IMR-90 (cell line): ENCODE measurements at regions not wholly inside any gene's neighbourhood (a gene's known extent, or its start where the extent isn't known, plus 50 kb on each side); places are given as distances from the start of the nearest gene placed in this dataset.

ENCODE experiments used
- ATAC-seq: fragments of 200-7000 bp; cut with Tn5 transposase; 2 replicates; pipeline ENCODE4 v1.9.1; 2020; ENCODE audit warnings: low read depth, mild to moderate bottlenecking, moderate library complexity
- BruUV-seq: library from RNA; stranded (reverse); fragments of 400-500 nt; replicated peaks from 2 replicates; lab custom pipeline; 2021; lab: Mats Ljungman, UMichigan
- CTCF ChIA-PET: fragments of 300-600 bp; formaldehyde crosslinking; extraction: SDS; loops from one replicate; lab custom pipeline; 2021; ENCODE audit warnings: antibody characterized with exemption; lab: Yijun Ruan, JAX
- POLR2A ChIA-PET: fragments of 300-600 bp; sonication (Branson Sonifier 250); formaldehyde crosslinking; loops from one replicate; lab custom pipeline; 2022; ENCODE audit warnings: antibody characterized with exemption; ENCODE audit not compliant: unreplicated experiment; lab: Charles Lee
- DNase-seq: peaks from one replicate; pipeline ENCODE4 v3.0.0; 2013
- H2AFZ ChIP-seq: replicated peaks from 2 replicates; pipeline ENCODE3; 2013; ENCODE audit warnings: low read length, mild to moderate bottlenecking; ENCODE audit not compliant: poor library complexity
- H2AK5ac ChIP-seq: 2 replicates; pipeline ENCODE4 v1.6.1; 2013; ENCODE audit warnings: low read depth, low read length, inconsistent platforms
- H2AK9ac ChIP-seq: replicated peaks from 2 replicates; pipeline ENCODE3; 2013; ENCODE audit warnings: mild to moderate bottlenecking, low read depth, low read length, moderate library complexity; ENCODE audit not compliant: poor library complexity
- H2BK120ac ChIP-seq: 2 replicates; pipeline ENCODE4 v1.6.1; 2013; ENCODE audit warnings: low read depth, low read length, inconsistent platforms
- H2BK15ac ChIP-seq: 3 replicates; pipeline ENCODE4 v1.6.1; 2013; ENCODE audit warnings: low read depth, low read length, inconsistent platforms
- H2BK20ac ChIP-seq: 2 replicates; pipeline ENCODE4 v1.6.1; 2013; ENCODE audit warnings: low read depth, mild to moderate bottlenecking, inconsistent platforms, low read length, moderate library complexity
- H2BK5ac ChIP-seq: 2 replicates; pipeline ENCODE4 v1.6.1; 2013; ENCODE audit warnings: mild to moderate bottlenecking, low read depth, low read length, inconsistent platforms; ENCODE audit not compliant: poor library complexity, severe bottlenecking
- H3K14ac ChIP-seq: replicated peaks from 2 replicates; pipeline ENCODE4 v1.6.1; 2013; ENCODE audit warnings: low read depth, low read length, inconsistent platforms
- H3K18ac ChIP-seq: 2 replicates; pipeline ENCODE4 v1.6.1; 2013; ENCODE audit warnings: low read depth, low read length, control low read depth
- H3K23ac ChIP-seq: 2 replicates; pipeline ENCODE4 v1.6.1; 2013; ENCODE audit warnings: low read depth, low read length, inconsistent platforms
- H3K27ac ChIP-seq: 2 replicates; pipeline ENCODE4 v1.5.1; 2013; ENCODE audit warnings: mild to moderate bottlenecking, control low read depth, low read length; ENCODE audit not compliant: insufficient read depth
- H3K27me3 ChIP-seq: 2 replicates; pipeline ENCODE4 v1.6.1; 2013; ENCODE audit warnings: low read length; ENCODE audit not compliant: control insufficient read depth, insufficient read depth
- H3K36me3 ChIP-seq: 2 replicates; pipeline ENCODE4 v1.6.1; 2013; ENCODE audit warnings: low read length, mixed read lengths; ENCODE audit not compliant: control insufficient read depth, insufficient read depth
- H3K4ac ChIP-seq: 2 replicates; pipeline ENCODE4 v1.6.1; 2013; ENCODE audit warnings: low read depth, low read length, inconsistent platforms
- H3K4me1 ChIP-seq: 2 replicates; pipeline ENCODE4 v1.6.1; 2013; ENCODE audit warnings: low read length, mixed read lengths; ENCODE audit not compliant: control insufficient read depth, insufficient read depth
- H3K4me2 ChIP-seq: 2 replicates; pipeline ENCODE4 v1.6.1; 2013; ENCODE audit warnings: low read depth, mild to moderate bottlenecking, control low read depth, low read length, moderate library complexity
- H3K4me3 ChIP-seq: 2 replicates; pipeline ENCODE4 v1.5.1; 2013; ENCODE audit warnings: low read depth, mild to moderate bottlenecking, control low read depth, low read length, moderate library complexity; ENCODE audit not compliant: insufficient read depth
- H3K56ac ChIP-seq: 2 replicates; pipeline ENCODE4 v1.6.1; 2013; ENCODE audit warnings: low read length, inconsistent platforms; ENCODE audit not compliant: insufficient read depth; ENCODE audit errors: extremely low read depth
- H3K79me1 ChIP-seq, 2 experiments: 2 replicates each; pipeline ENCODE4 v1.6.1; 2013; ENCODE audit warnings: low read length in 2 of 2, inconsistent platforms in 1 of 2, low read depth in 1 of 2
- H3K9ac ChIP-seq: 2 replicates; pipeline ENCODE4 v1.6.1; 2013; ENCODE audit warnings: low read depth, low read length, control low read depth
- H3K9me1 ChIP-seq: 2 replicates; pipeline ENCODE4 v1.6.1; 2013; ENCODE audit warnings: low read length, inconsistent platforms; ENCODE audit not compliant: insufficient read depth
- H3K9me3 ChIP-seq: 2 replicates; pipeline ENCODE4 v1.6.1; 2013; ENCODE audit warnings: low read length; ENCODE audit not compliant: control insufficient read depth, insufficient read depth
- H4K20me1 ChIP-seq: 2 replicates; pipeline ENCODE4 v1.6.1; 2013; ENCODE audit warnings: low read length, inconsistent platforms; ENCODE audit not compliant: insufficient read depth
- H4K5ac ChIP-seq: 2 replicates; pipeline ENCODE4 v1.6.1; 2013; ENCODE audit warnings: mild to moderate bottlenecking, low read depth, low read length, control low read depth
- H4K8ac ChIP-seq, 2 experiments: 2 replicates each; pipeline ENCODE4 v1.6.1; 2013; ENCODE audit warnings: low read depth in 2 of 2, low read length in 2 of 2, control low read depth in 1 of 2, inconsistent platforms in 1 of 2
- H4K91ac ChIP-seq: 2 replicates; pipeline ENCODE4 v1.6.1; 2013; ENCODE audit warnings: low read depth, low read length, inconsistent platforms; ENCODE audit not compliant: insufficient read depth
- BHLHE40 ChIP-seq: fragments of 150-350 bp; IDR thresholded peaks from 2 replicates; pipeline ENCODE4 v1.6.1; 2016; ENCODE audit warnings: mild to moderate bottlenecking, low read depth, low read length
- CEBPB ChIP-seq: IDR thresholded peaks from 2 replicates; pipeline ENCODE4 v1.6.1; 2012; ENCODE audit warnings: low read depth, low read length, improper control_type of control experiment
- CHD1 ChIP-seq: IDR thresholded peaks from 2 replicates; pipeline ENCODE4 v1.6.1; 2012; ENCODE audit warnings: low read depth, low read length, improper control_type of control experiment
- CTCF ChIP-seq: conservative IDR thresholded peaks from 2 replicates; pipeline ENCODE4 v1.5.1; 2012; ENCODE audit warnings: mild to moderate bottlenecking, low read depth, low read length, improper control_type of control experiment
- FOS ChIP-seq: fragments of 150-350 bp; IDR thresholded peaks from 2 replicates; pipeline ENCODE4 v1.6.1; 2016; ENCODE audit warnings: low read depth, low read length
- MAFK ChIP-seq: IDR thresholded peaks from 2 replicates; pipeline ENCODE4 v1.6.1; 2012; ENCODE audit warnings: low read depth, low read length, improper control_type of control experiment
- MAZ ChIP-seq: IDR thresholded peaks from 2 replicates; pipeline ENCODE4 v1.6.1; 2012; ENCODE audit warnings: low read depth, mild to moderate bottlenecking, low read length, improper control_type of control experiment, moderate library complexity, borderline replicate concordance
- MXI1 ChIP-seq: IDR thresholded peaks from 2 replicates; pipeline ENCODE4 v1.6.1; 2012; ENCODE audit warnings: low read depth, mild to moderate bottlenecking, low read length, moderate library complexity, borderline replicate concordance
- NFE2L2 ChIP-seq: fragments of 150-350 bp; IDR thresholded peaks from 2 replicates; pipeline ENCODE4 v1.6.1; 2016; ENCODE audit warnings: low read depth, mild to moderate bottlenecking, low read length
- POLR2A ChIP-seq: IDR thresholded peaks from 2 replicates; pipeline ENCODE4 v1.6.1; 2012; ENCODE audit warnings: mild to moderate bottlenecking, low read depth, low read length
- RAD21 ChIP-seq: IDR thresholded peaks from 2 replicates; pipeline ENCODE4 v1.6.1; 2012; ENCODE audit warnings: low read length, improper control_type of control experiment
- RCOR1 ChIP-seq: IDR thresholded peaks from 2 replicates; pipeline ENCODE4 v1.6.1; 2012; ENCODE audit warnings: mild to moderate bottlenecking, low read length, improper control_type of control experiment; ENCODE audit not compliant: insufficient replicate concordance
- RFX5 ChIP-seq: IDR thresholded peaks from 2 replicates; pipeline ENCODE4 v1.8.0; 2012; ENCODE audit warnings: low read depth, mild to moderate bottlenecking, low read length, moderate library complexity
- SMC3 ChIP-seq: fragments of 150-350 bp; IDR thresholded peaks from 2 replicates; pipeline ENCODE4 v1.6.1; 2016; ENCODE audit warnings: low read depth, mild to moderate bottlenecking, antibody characterized with exemption, low read length, moderate library complexity
- WGBS, 2 experiments: methylation state at CpG; one replicate each; pipeline versions ENCODE4 v1.1.5 to v1.1.7; 2013; ENCODE audit warnings: missing lambda C conversion rate in 2 of 2; ENCODE audit not compliant: insufficient read length in 1 of 2; ENCODE audit errors: extremely low coverage in 2 of 2; 5-methylcytosine and 5-hydroxymethylcytosine counted together
- dilution Hi-C: fragments of 300-500 bp; cut with HindIII; formaldehyde crosslinking; loops from one replicate; pipeline ENCODE4 v1.14.3; 2018; ENCODE audit warnings: low sequenced_read_pairs; ENCODE audit not compliant: unreplicated experiment
- in situ Hi-C: fragments of 300-500 bp; cut with MboI; formaldehyde crosslinking; loops from 3 replicates; pipeline ENCODE4 v1.14.3; 2019; ENCODE audit warnings: low sequenced_read_pairs, inconsistent platforms, mixed read lengths
- intact Hi-C: fragments of 100-400 bp; cut with micrococcal nuclease; formaldehyde crosslinking; loops from 2 replicates; pipeline ENCODE4 v1.10.0; 2022
- TF ChIP-seq, protein P1 (sequence below): fragments of 150-350 bp; IDR thresholded peaks from 2 replicates; pipeline ENCODE4 v1.6.1; 2017; ENCODE audit warnings: mild to moderate bottlenecking, antibody characterized with exemption, low read length, low read depth
- TF ChIP-seq, protein P2 (sequence below): fragments of 150-350 bp; IDR thresholded peaks from 2 replicates; pipeline ENCODE4 v1.6.1; 2016; ENCODE audit warnings: low read depth, mild to moderate bottlenecking, low read length, moderate library complexity, borderline replicate concordance

DNA sequence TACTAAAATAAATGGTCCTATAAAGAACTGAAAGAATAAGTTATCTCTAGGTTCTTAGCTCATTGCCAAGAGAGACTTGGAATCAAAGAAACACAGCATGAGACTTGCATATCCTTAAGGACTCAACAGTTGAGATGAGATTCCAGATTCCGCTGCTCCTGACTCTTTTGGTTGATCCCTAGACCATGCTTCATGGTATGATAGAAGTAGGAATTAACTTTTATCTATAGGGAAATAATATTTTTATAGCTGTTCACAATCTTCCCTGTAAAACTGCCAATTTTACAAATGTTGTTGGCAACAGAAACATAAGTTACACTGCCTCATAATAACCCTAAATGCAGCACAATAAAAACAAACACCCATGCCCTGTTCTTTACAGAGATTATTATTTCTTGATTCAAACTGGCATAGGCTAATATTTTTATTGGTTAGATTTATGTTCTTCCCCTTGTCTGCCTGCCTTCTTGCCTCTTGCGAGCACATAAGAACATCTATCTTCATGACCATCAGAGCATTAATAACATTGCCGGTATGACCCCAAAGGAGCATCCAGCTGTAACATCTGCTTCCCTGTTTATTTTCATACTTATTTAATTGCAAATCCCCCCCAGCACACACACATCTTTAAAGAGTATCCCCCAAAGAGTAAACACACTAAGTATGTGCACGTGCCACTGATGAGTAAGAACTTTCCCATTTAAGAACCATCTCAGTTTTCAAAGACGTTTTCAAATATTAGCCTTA, 735.7 kb upstream of the SLC8A1 start:
- H3K4me1 ChIP-seq = no peaks in the 10 kb centered on the region
- H3K23ac ChIP-seq = no peak overlapping the region
- H2BK5ac ChIP-seq = no peak overlapping the region
- WGBS, 2 experiments = 40% methylated on average over 1 of the region's 5 CpGs; no CpG with 5 or more reads in 1 of the 2 experiments
- H2AK9ac ChIP-seq = no peak overlapping the region
- H2AK5ac ChIP-seq = no peak overlapping the region
- no peak overlapping the region for H3K4me3 ChIP-seq
- H3K79me1 ChIP-seq = no peaks in the 10 kb centered on the region
- intact Hi-C loops (loop anchor here (1.0 kb wide), 1 partner anchor 25 kb away; no protein-coding TSS in a partner anchor), in situ Hi-C loops (no loop called here), dilution Hi-C loops (no loop called here)
- ChIA-PET CTCF (no interaction called here), POLR2A (no interaction called here)
- H3K27me3 ChIP-seq = no peaks in the 10 kb centered on the region
- no TSS peak for BruUV-seq
- H3K18ac ChIP-seq = no peak overlapping the region
- no peak overlapping the region for H4K91ac ChIP-seq
- no peak overlapping the region for H2AFZ ChIP-seq
- no peaks in the 10 kb centered on the region for H3K36me3 ChIP-seq
- no peak overlapping the region for H3K9ac ChIP-seq
- no peaks in the 10 kb centered on the region for H4K20me1 ChIP-seq
- DNase-seq (no peak), ATAC-seq (no peak)
- TF ChIP-seq RAD21 (no peak), POLR2A (no peak), RFX5 (no peak), NFE2L2 (no peak), CHD1 (no peak), BHLHE40 (no peak), CTCF (no peak), SMC3 (no peak), FOS (no peak), CEBPB (no peak), MAFK (no peak), MAZ (no peak), RCOR1 (no peak), MXI1 (no peak)
- TF ChIP-seq, protein P1, sequence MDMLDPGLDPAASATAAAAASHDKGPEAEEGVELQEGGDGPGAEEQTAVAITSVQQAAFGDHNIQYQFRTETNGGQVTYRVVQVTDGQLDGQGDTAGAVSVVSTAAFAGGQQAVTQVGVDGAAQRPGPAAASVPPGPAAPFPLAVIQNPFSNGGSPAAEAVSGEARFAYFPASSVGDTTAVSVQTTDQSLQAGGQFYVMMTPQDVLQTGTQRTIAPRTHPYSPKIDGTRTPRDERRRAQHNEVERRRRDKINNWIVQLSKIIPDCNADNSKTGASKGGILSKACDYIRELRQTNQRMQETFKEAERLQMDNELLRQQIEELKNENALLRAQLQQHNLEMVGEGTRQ = no peak
- TF ChIP-seq, protein P2, sequence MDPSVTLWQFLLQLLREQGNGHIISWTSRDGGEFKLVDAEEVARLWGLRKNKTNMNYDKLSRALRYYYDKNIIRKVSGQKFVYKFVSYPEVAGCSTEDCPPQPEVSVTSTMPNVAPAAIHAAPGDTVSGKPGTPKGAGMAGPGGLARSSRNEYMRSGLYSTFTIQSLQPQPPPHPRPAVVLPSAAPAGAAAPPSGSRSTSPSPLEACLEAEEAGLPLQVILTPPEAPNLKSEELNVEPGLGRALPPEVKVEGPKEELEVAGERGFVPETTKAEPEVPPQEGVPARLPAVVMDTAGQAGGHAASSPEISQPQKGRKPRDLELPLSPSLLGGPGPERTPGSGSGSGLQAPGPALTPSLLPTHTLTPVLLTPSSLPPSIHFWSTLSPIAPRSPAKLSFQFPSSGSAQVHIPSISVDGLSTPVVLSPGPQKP = no peak
- no peak overlapping the region for H4K5ac ChIP-seq
- no peaks in the 10 kb centered on the region for H3K9me1 ChIP-seq
- H3K4me2 ChIP-seq = no peak overlapping the region
- H2BK120ac ChIP-seq = no peak overlapping the region
- H2BK20ac ChIP-seq = no peak overlapping the region
- H3K4ac ChIP-seq = no peak overlapping the region
- H3K14ac ChIP-seq = no peak overlapping the region
- no peak overlapping the region for H4K8ac ChIP-seq
- H3K27ac ChIP-seq = no peak overlapping the region
- no peak overlapping the region for H2BK15ac ChIP-seq
- H3K9me3 ChIP-seq = no peaks in the 10 kb centered on the region
- H3K56ac ChIP-seq = no peak overlapping the region
